Stimulated activated CD4-positive, alpha-beta T cell treated with anti-CD3 and anti-CD28 coated beads, Interleukin-12 subunit alpha, Interleukin-12 subunit beta, amount 100 ng/mL, for 48 hours (primary cell): ENCODE measurements at regions not wholly inside any gene's neighbourhood (a gene's known extent, or its start where the extent isn't known, plus 50 kb on each side); places are given as distances from the start of the nearest gene placed in this dataset.

Experiments used
- DNase-seq, 3 donors: peaks; one replicate each; pipeline ENCODE4 v3.0.0-alpha.2; 2020; ENCODE audit warnings: low read depth in 2 of 3, low spot score in 1 of 3

DNA sequence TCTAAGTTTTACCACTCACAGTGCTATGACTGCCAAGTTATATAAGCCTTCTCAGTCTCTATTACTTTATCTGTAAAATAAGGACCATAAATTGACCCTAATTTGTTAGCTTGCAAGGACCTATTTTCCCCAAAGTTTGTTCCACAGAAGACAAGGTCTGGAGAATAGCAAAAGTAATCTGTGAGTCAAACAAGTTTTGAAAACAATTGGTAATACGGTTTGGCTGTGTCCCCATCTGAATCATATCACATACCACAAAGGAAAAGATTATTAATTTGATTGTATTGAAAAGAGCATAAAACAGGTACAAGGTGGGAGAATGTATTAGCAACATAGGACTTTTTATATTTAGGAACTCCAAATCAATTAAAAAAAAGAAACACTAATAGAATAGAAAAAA is 124.0 kb upstream of the TARS1 start:
- DNase-seq, result no peak

DNA sequence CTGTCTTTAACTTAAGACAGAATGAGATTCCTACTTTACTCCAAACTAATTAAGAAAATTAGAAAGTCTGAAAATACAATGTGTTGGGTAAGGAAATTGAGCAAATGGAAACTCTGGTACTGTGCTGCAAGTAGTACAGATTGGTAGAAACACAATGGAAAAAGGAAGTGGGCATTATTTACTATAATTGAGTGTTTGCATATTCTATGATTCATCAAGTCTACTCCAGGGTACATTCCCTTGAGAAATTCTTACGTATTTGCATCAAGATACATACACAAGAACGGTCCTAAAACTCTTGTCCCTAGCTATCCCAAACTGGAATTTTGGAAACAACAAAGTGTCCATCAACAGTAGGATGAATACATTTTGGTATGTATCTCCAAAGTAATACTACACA is 123.5 kb upstream of the TARS1 start:
- no peak for DNase-seq

DNA sequence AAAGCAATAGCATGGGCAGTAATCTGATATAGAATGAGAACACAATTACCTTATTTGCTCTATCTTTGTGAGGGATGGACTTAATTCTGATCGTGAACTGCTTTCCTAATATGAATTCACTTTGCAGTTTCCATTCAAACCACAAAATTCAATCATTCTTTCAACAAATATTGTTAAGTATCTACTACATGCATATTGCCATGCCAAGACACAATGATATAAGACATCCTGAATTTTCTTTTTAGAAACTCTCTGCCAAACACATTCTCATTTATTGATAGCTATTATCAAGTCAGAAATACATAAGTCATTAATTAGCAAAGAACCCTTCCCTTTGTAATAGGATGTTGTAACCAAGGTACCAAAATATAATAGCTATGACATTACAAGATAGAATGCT is 121.6 kb upstream of the TARS1 start:
- no peak for DNase-seq

- no peak for DNase-seq
Observed at GRCh38 chr5:33319841-33320240, 120.9 kb upstream of the TARS1 start.

GRCh38 chr5:33321026-33321425 is 119.7 kb upstream of the TARS1 start:
- no peak for DNase-seq

GRCh38 chr5:33322632-33323031 is 118.1 kb upstream of the TARS1 start:
- no peak for DNase-seq

GRCh38 chr5:33324667-33325307 is 116.0 kb upstream of the TARS1 start:
- DNase-seq, result no peak

GRCh38 chr5:33328818-33329217 is 111.9 kb upstream of the TARS1 start:
- DNase-seq, result no peak

DNA sequence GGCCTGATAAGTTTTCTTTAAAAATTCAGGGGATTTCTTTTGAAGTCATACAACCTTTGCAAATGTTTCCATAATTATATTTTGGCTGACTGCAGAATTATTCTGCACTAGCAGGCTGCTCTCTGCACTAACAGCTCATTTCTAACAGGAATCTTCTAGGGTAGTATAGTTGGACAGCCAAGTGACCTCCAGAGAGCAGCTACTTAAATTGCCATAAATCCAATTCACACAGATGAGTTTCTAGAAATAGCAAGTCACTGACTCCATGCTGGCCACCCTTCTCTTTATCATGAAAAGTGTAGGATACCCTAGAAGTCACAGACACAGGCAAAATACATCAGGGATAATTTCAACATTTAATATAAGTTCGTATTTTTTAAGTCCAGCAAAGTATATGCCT is 110.9 kb upstream of the TARS1 start:
- DNase-seq, result no peak

GRCh38 chr5:33330426-33330825 is 110.3 kb upstream of the TARS1 start:
- DNase-seq, result no peak

DNA sequence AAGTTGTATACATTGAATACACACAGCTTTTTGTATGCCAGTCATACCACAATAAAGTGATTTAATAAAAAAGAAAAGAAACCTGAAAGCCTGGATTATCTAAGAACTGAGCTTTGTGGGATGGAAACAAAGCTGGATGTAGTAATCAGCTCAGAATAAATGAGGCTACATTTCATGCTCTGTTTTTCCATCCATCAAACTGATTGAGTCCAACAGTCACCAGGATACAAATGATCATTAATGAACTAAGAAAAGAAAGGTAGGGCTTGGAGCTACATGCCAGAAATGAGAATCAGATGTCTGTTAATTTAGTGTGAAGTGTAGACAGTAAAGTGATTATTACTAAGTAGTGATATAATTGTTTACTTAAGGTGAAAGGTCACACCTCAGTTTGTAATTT is 109.8 kb upstream of the TARS1 start:
- no peak for DNase-seq

GRCh38 chr5:33332804-33333203 is 108.0 kb upstream of the TARS1 start:
- no peak for DNase-seq

GRCh38 chr5:33334829-33335228 is 105.9 kb upstream of the TARS1 start:
- DNase-seq, result no peak

DNA sequence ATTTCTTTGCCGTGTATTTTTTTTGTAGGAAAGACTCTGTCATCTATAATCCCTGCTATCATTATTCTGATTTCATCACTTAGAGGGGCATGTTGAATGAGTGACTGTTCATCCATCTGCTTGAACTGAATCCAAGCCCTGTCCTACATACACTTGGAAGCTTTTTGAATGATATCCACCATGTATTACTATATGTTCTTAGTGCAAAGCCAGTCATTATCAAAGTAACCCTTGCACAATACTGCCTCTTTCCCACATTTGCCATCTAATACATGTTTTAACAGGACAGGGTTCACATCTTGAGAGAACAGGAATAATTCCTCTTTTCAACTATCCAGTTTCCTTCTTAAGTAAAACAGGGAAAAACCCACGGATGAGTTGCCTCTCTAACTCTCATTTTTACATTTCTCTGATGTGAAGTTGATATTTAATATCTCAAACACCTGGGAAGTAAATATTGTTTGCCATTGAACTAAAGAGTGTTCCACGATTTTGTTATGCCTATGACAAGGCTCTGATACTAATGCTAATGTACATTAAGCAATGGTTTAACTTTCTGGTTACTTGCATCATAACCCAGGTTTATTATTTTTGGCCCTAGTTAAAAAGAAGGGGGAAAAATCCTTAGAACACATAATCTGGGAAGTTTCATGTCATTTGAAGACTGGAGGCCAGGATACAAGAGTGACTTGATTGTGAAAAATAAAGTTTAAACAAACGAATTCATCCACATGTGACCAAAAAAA is 103.7 kb upstream of the TARS1 start:
- no peak for DNase-seq

- no peak for DNase-seq
Observed at GRCh38 chr5:33337637-33337992, 103.2 kb upstream of the TARS1 start.

- DNase-seq, result no peak
Observed at GRCh38 chr5:33338336-33339110, 102.2 kb upstream of the TARS1 start.

GRCh38 chr5:33339413-33339812 is 101.4 kb upstream of the TARS1 start:
- no peak for DNase-seq

DNA sequence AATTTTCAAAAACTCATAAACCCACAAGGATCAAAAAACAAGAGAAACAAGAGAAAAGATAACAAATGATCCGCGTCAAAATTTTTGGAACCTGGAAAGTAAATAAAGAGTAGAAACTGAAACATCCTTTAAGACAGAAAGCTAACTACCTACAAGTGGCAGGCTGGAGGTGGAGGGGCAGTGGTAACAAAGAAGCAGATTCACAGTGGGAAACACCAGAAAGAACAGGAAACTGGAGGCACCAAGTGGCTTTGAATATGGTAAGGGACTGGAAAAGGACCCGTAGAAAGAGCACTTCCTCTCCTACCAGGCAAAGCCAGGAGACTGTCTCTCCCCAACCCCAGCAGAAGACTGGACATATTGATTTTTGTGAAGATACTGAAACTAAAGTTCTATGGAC is 100.6 kb upstream of the TARS1 start:
- DNase-seq, result no peak

- DNase-seq, result no peak
Observed at GRCh38 chr5:33341351-33341750, 99.4 kb upstream of the TARS1 start.

DNA sequence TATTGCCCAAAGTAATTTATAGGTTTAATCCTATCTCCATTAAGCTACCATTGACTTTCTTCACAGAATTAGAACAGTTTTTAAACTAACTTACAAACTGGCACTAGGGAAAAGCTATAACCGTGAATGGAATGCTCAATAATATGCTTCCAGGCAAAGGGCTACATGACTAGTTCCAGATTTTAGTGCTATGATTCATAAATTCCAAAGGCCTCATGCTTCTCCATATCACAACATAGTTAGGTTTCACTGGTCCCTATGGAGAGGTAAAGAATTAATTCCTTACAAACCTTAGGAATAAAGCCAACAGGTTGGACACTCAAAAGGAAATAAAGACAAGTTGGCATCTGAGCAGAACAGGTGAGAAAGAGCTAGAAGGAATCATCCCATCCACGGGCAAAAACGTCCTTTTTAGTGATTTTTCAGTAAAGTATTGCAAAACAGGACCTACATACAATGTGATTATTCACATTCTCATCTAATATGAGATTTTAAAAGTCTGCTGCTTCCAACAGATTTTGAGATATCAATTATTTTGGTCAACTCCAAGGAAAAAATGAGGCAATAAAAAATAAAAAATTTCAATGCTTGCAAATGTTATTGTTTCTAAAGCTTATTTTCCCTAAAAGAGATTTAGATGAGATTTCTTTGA is 97.0 kb upstream of the TARS1 start:
- no peak for DNase-seq

DNA sequence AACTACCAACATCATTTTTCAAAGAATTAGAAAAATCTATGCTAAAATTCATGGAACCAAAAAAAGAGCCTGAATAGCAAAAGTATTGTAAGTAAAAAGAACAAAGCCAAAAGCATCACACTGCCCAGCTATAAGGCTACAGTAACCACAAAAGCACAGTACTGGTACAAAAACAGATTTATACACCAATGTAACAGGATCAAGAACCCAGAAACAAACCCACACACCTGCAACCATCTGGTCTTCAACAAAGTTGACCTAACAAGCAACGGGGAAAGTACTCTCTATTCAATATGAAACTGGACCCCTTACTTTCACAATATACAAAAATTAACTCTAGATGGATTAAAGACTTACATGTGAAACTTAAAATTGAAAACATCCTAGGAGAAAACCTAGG is 94.2 kb upstream of the TARS1 start:
- no peak for DNase-seq

DNA sequence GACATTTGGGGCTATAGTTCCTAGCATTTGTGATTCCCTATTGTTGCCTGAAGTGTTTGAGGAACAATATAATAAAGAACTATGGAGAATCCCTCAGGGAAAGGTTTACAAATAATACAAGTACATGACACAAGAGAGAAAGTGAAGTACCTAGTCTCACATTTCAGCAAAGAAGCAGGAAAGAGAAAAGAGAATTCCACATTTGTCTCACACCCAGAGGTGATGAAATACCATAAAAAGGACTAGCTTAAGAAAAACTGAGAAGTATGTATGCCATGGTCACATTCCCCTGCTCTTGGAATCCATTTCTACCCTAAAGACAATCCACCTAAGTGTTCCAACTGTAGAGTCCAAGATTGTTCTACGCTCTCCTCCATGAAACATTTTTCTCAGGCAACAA is 79.0 kb upstream of the TARS1 start:
- DNase-seq, result no peak
